ENCODE measurements at regions not wholly inside any gene's neighbourhood (a gene's known extent, or its start where the extent isn't known, plus 50 kb on each side); places are given as distances from the start of the nearest gene placed in this dataset.
"Not testable (repeated sequence)": the region's sequence is repeated elsewhere in the genome, so short reads cannot be mapped to it uniquely, and the experiment has no call there.

DNA sequence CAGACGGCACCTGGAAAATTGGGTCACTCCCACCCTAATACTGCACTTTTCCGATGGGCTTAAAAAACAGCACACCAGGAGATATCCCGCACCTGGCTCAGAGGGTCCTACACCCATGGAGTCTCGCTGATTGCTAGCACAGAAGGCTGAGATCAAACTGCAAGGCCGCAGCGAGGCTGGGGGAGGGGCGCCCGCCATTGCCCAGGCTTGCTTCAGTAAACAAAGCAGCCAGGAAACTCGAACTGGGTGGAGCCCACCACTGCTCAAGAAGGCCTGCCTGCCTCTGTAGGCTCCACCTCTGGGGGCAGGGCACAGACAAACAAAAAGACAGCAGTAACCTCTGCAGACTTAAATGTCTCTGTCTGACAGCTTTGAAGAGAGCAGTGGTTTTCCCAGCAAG is 830.2 kb upstream of the GYPC start:
- TF ChIP-seq POLR2A (IDR thresholded peaks at IDR 0.05), result not testable (repeated sequence)
- TF ChIP-seq, protein P1, sequence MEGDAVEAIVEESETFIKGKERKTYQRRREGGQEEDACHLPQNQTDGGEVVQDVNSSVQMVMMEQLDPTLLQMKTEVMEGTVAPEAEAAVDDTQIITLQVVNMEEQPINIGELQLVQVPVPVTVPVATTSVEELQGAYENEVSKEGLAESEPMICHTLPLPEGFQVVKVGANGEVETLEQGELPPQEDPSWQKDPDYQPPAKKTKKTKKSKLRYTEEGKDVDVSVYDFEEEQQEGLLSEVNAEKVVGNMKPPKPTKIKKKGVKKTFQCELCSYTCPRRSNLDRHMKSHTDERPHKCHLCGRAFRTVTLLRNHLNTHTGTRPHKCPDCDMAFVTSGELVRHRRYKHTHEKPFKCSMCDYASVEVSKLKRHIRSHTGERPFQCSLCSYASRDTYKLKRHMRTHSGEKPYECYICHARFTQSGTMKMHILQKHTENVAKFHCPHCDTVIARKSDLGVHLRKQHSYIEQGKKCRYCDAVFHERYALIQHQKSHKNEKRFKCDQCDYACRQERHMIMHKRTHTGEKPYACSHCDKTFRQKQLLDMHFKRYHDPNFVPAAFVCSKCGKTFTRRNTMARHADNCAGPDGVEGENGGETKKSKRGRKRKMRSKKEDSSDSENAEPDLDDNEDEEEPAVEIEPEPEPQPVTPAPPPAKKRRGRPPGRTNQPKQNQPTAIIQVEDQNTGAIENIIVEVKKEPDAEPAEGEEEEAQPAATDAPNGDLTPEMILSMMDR (IDR thresholded peaks at IDR 0.05 in 4 of 5, conservative IDR thresholded peaks at IDR 0.05 in 1 of 5), result not testable (repeated sequence)

Measured in gastrocnemius medialis (tissue), 4 donors.